DND-41 (cell line): ENCODE measurements at regions not wholly inside any gene's neighbourhood (a gene's known extent, or its start where the extent isn't known, plus 50 kb on each side); places are given as distances from the start of the nearest gene placed in this dataset.

Experiments used
- EZH2 ChIP-seq: IDR thresholded peaks from 3 replicates; pipeline ENCODE4 v1.6.1; 2012; ENCODE audit warnings: borderline replicate concordance, low read depth, mild to moderate bottlenecking, moderate library complexity, low read length, inconsistent platforms; ENCODE audit not compliant: severe bottlenecking
- TF ChIP-seq, protein P1 (sequence below): IDR thresholded peaks from 2 replicates; pipeline ENCODE4 v1.5.1; 2012; ENCODE audit warnings: borderline replicate concordance, low read length, moderate library complexity, mild to moderate bottlenecking; ENCODE audit not compliant: poor library complexity, severe bottlenecking; ENCODE audit errors: extremely low read depth

DNA sequence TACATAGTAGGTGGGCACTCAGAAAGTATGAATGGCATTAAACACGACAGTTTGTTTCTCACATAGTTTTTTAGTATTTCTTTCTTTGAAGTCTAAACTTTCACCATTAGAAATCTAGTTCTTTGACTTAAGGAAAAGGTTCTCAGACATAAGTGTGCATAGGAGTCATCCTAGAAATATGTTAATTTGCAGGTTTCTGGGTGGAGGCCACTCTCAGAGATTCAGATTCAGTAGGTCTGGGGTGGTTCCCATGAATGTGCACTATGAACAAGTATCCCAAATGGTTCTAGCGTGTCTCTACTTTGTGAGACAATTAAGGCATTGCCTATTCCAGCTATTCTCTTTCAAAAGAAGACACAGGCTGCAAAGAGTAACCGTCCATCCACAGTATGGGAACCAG is 119.3 kb downstream of the NGF start:
- no peak for TF ChIP-seq EZH2
- TF ChIP-seq, protein P1, sequence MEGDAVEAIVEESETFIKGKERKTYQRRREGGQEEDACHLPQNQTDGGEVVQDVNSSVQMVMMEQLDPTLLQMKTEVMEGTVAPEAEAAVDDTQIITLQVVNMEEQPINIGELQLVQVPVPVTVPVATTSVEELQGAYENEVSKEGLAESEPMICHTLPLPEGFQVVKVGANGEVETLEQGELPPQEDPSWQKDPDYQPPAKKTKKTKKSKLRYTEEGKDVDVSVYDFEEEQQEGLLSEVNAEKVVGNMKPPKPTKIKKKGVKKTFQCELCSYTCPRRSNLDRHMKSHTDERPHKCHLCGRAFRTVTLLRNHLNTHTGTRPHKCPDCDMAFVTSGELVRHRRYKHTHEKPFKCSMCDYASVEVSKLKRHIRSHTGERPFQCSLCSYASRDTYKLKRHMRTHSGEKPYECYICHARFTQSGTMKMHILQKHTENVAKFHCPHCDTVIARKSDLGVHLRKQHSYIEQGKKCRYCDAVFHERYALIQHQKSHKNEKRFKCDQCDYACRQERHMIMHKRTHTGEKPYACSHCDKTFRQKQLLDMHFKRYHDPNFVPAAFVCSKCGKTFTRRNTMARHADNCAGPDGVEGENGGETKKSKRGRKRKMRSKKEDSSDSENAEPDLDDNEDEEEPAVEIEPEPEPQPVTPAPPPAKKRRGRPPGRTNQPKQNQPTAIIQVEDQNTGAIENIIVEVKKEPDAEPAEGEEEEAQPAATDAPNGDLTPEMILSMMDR: no peak
